CD4-positive, alpha-beta T cell (primary cell): ENCODE measurements at regions not wholly inside any gene's neighbourhood (a gene's known extent, or its start where the extent isn't known, plus 50 kb on each side); places are given as distances from the start of the nearest gene placed in this dataset.

Experiments
- ATAC-seq: fragments of 200-7000 bp; cut with Tn5 transposase; one replicate; pipeline ENCODE4 v1.10.0; 2022; ENCODE audit warnings: mild to moderate bottlenecking; ENCODE audit not compliant: poor library complexity
- CTCF ChIA-PET: fragments of 350-600 bp; sonication (Branson Sonifier 250); formaldehyde crosslinking; loops from one replicate; lab custom pipeline; 2021; ENCODE audit warnings: antibody characterized with exemption, inconsistent platforms; lab: Charles Lee
- POLR2A ChIA-PET: fragments of 350-600 bp; sonication (Branson Sonifier 250); formaldehyde crosslinking; loops from one replicate; lab custom pipeline; 2021; ENCODE audit warnings: antibody characterized with exemption, inconsistent platforms; lab: Charles Lee
- DNase-seq, 14 experiments: peaks; one replicate each; pipeline ENCODE4 v3.0.0-alpha.2; 2013 to 2020; ENCODE audit warnings: mixed read lengths in 2 of 14
- H3K27ac ChIP-seq, 2 donors: one replicate each; pipeline versions ENCODE4 v1.5.1 to v1.7.0; 2013; ENCODE audit warnings: low read length in 2 of 2, low read depth in 1 of 2, mild to moderate bottlenecking in 1 of 2
- H3K27me3 ChIP-seq, 2 experiments: 1 replicate in 1 of 2; 2 replicates in 1 of 2; pipeline versions ENCODE4 v1.6.1 to v1.7.0; 2013; ENCODE audit warnings: low read length in 2 of 2, control low read depth in 1 of 2, mild to moderate bottlenecking in 1 of 2, moderate library complexity in 1 of 2; ENCODE audit not compliant: insufficient read depth in 2 of 2, control insufficient read depth in 1 of 2
- H3K36me3 ChIP-seq: one replicate; pipeline ENCODE4 v1.6.1; 2013; ENCODE audit warnings: low read length, control low read depth; ENCODE audit not compliant: insufficient read depth
- H3K4me1 ChIP-seq: one replicate; pipeline ENCODE4 v1.6.1; 2013; ENCODE audit warnings: low read length, control low read depth; ENCODE audit not compliant: insufficient read depth
- H3K4me3 ChIP-seq: one replicate; pipeline ENCODE4 v1.5.1; 2013; ENCODE audit warnings: mild to moderate bottlenecking, low read length, moderate library complexity
- H3K9me3 ChIP-seq, 2 experiments: 1 replicate in 1 of 2; 2 replicates in 1 of 2; pipeline versions ENCODE4 v1.6.1 to v1.7.0; 2013; ENCODE audit warnings: low read length in 2 of 2, mild to moderate bottlenecking in 2 of 2, control low read depth in 1 of 2, moderate library complexity in 1 of 2; ENCODE audit not compliant: control insufficient read depth in 1 of 2, insufficient read depth in 1 of 2
- H3K27ac Mint-ChIP-seq: one replicate; pipeline ENCODE4 v1.8.0; 2020; ENCODE audit warnings: mixed read lengths
- H3K27me3 Mint-ChIP-seq: one replicate; pipeline ENCODE4 v1.8.0; 2021; ENCODE audit warnings: mixed read lengths
- H3K36me3 Mint-ChIP-seq: one replicate; pipeline ENCODE4 v1.8.0; 2021; ENCODE audit warnings: low read depth, mixed read lengths
- H3K4me1 Mint-ChIP-seq: one replicate; pipeline ENCODE4 v1.8.0; 2021; ENCODE audit warnings: low read depth, mixed read lengths
- H3K4me3 Mint-ChIP-seq: one replicate; pipeline ENCODE4 v1.8.0; 2020; ENCODE audit warnings: mild to moderate bottlenecking, mixed read lengths
- H3K9me3 Mint-ChIP-seq: one replicate; pipeline ENCODE4 v1.8.0; 2020; ENCODE audit warnings: mixed read lengths
- intact Hi-C, 2 experiments: fragments of 100-400 bp; cut with DNase I in 1 of 2; cut with micrococcal nuclease in 1 of 2; formaldehyde crosslinking; loops; one replicate each; pipeline versions ENCODE4 v1.15.1 to v1.9.0; 2023 to 2025; cut with DNase I, micrococcal nuclease
- TF ChIP-seq, protein P1 (sequence below): fragments of 200-600 bp; IDR thresholded peaks from one replicate; pipeline ENCODE4 v1.8.0; 2022; ENCODE audit warnings: antibody characterized with exemption, mild to moderate bottlenecking

DNA sequence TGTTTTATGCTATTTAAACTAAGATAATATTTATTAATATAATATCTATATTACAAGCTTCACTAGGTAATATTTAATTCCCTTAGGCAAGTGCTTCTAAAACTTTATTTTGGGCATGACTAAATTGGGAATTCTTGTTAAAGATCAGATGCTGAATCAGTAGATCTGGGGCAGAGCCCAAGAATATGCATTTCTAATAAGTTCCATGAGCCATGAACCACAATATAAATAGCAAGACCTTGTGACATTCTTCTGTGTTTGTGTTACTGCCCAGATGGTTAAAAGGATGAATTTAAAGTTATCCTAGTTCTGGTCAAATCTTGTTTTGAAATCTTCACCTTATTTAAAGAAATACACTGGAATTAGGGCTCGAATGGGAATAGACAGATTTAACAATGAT lies 258.4 kb upstream of the CACNA2D1 start:
- Mint-ChIP-seq H3K4me1 (no peaks in the 10 kb centered on the region), H3K36me3 (no peaks in the 10 kb centered on the region), H3K27me3 (no peaks in the 10 kb centered on the region), H3K9me3 (peaks cover 1% of the 10 kb centered on the region), H3K4me3 (no peak overlapping the region), H3K27ac (no peak overlapping the region)
- DNase-seq (no peak), ATAC-seq (no peak)
- no peak overlapping the region for H3K27ac ChIP-seq
- TF ChIP-seq, protein P1, sequence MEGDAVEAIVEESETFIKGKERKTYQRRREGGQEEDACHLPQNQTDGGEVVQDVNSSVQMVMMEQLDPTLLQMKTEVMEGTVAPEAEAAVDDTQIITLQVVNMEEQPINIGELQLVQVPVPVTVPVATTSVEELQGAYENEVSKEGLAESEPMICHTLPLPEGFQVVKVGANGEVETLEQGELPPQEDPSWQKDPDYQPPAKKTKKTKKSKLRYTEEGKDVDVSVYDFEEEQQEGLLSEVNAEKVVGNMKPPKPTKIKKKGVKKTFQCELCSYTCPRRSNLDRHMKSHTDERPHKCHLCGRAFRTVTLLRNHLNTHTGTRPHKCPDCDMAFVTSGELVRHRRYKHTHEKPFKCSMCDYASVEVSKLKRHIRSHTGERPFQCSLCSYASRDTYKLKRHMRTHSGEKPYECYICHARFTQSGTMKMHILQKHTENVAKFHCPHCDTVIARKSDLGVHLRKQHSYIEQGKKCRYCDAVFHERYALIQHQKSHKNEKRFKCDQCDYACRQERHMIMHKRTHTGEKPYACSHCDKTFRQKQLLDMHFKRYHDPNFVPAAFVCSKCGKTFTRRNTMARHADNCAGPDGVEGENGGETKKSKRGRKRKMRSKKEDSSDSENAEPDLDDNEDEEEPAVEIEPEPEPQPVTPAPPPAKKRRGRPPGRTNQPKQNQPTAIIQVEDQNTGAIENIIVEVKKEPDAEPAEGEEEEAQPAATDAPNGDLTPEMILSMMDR, result no peak
- intact Hi-C loops, result no loop called here
- H3K36me3 ChIP-seq, result no peaks in the 10 kb centered on the region
- H3K4me1 ChIP-seq, result no peaks in the 10 kb centered on the region
- ChIA-PET POLR2A (no interaction called here), CTCF (interaction anchor here (1.5 kb wide), 1 partner anchor 12 kb away, joined by 3 read pairs; no protein-coding TSS in a partner anchor)
- H3K27me3 ChIP-seq, result no peaks in the 10 kb centered on the region
- H3K4me3 ChIP-seq, result no peak overlapping the region
- no peaks in the 10 kb centered on the region for H3K9me3 ChIP-seq

GRCh38 chr7:82700741-82701140 lies 257.2 kb upstream of the CACNA2D1 start:
- CTCF ChIA-PET, result interaction anchor here (1.5 to 1.6 kb wide), 2 partner anchors 13 kb away, joined by 3 read pairs; no protein-coding TSS in a partner anchor
- no peak for ATAC-seq

DNA sequence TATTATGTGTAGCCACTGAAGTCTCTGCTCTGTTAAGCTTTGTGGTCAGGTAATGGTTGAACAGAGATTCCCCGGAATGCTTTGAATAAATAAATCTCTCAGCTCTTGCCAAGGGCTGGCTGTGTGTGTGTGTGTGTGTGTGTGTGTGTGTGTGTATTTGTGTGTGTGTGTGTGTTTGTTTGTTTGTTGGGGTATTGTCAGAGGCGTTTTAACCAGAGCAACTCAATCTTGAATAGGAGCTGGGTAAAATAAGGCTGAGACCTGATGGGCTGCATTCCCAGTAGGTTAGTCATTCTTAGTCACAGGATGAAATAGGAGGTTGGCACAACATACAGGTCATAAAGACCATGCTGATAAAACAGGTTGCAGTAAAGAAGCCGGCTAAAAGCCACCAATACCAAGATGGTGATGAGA lies 256.2 kb upstream of the CACNA2D1 start:
- H3K4me1 Mint-ChIP-seq, result no peaks in the 10 kb centered on the region
- Histone ChIP-seq H3K36me3 (no peaks in the 10 kb centered on the region), H3K4me1 (no peaks in the 10 kb centered on the region), H3K27me3 (no peaks in the 10 kb centered on the region), H3K9me3 (no peaks in the 10 kb centered on the region), H3K4me3 (no peak overlapping the region), H3K27ac (no peak overlapping the region)
- H3K36me3 Mint-ChIP-seq, result no peaks in the 10 kb centered on the region
- no peak overlapping the region for H3K4me3 Mint-ChIP-seq
- no peak for DNase-seq
- no peak for ATAC-seq
- ChIA-PET POLR2A (no interaction called here), CTCF (interaction anchor here (1.6 kb wide), 1 partner anchor 12 kb away, joined by 3 read pairs; no protein-coding TSS in a partner anchor)
- TF ChIP-seq, protein P1, result no peak
- H3K27ac Mint-ChIP-seq, result no peak overlapping the region
- peaks cover 3% of the 10 kb centered on the region for H3K9me3 Mint-ChIP-seq
- intact Hi-C loops, result no loop called here
- H3K27me3 Mint-ChIP-seq, result no peaks in the 10 kb centered on the region

More at GRCh38 chr7:82700741-82701140, 257.2 kb upstream of the CACNA2D1 start:
- Histone ChIP-seq H3K27ac (no peak overlapping the region), H3K36me3 (no peaks in the 10 kb centered on the region), H3K4me3 (no peak overlapping the region), H3K27me3 (no peaks in the 10 kb centered on the region), H3K9me3 (no peaks in the 10 kb centered on the region), H3K4me1 (no peaks in the 10 kb centered on the region)
- DNase-seq, result no peak
- Mint-ChIP-seq H3K27ac (no peak overlapping the region), H3K36me3 (no peaks in the 10 kb centered on the region), H3K9me3 (peaks cover 3% of the 10 kb centered on the region), H3K4me1 (no peaks in the 10 kb centered on the region), H3K4me3 (no peak overlapping the region), H3K27me3 (no peaks in the 10 kb centered on the region)
- intact Hi-C loops, result no loop called here
- POLR2A ChIA-PET, result no interaction called here
- TF ChIP-seq, protein P1, result no peak
